ENCODE measurements at regions not wholly inside any gene's neighbourhood (a gene's known extent, or its start where the extent isn't known, plus 50 kb on each side); places are given as distances from the start of the nearest gene placed in this dataset.

GRCh38 chr6:163721922-163722692 is 307.6 kb downstream of the QKI start:
- Histone ChIP-seq H3K9ac (ENCODE audit: low read length) (no peak overlapping the region), H3K79me2 (ENCODE audit: insufficient read depth, low read length) (no peaks in the 10 kb centered on the region), H2AFZ (ENCODE audit: low read depth, low read length, poor library complexity, severe bottlenecking) (no peak overlapping the region), H3K4me3 (replicated peaks in 1 of 2; ENCODE audit: low read depth in 1 of 2, low read length in 2 of 2) (no peak overlapping the region), H3K27me3 (ENCODE audit: insufficient read depth, low read length) (no peaks in the 10 kb centered on the region), H3K4me1 (ENCODE audit: control insufficient read depth in 1 of 2, insufficient read depth in 2 of 2, low read length in 2 of 2) (no peaks in the 10 kb centered on the region), H3K9me3 (ENCODE audit: control insufficient read depth in 1 of 2, insufficient read depth in 1 of 2, low read depth in 1 of 2, low read length in 2 of 2) (no peaks in the 10 kb centered on the region; a peak in 1 of 4 replicates), H3K27ac (ENCODE audit: low read depth, low read length) (no peak overlapping the region), H3K9me2 (ENCODE audit: insufficient read depth) (no peaks in the 10 kb centered on the region), H3K36me3 (ENCODE audit: control insufficient read depth in 1 of 2, insufficient read depth in 2 of 2, low read length in 2 of 2) (no peaks in the 10 kb centered on the region), H4K20me1 (ENCODE audit: insufficient read depth) (no peaks in the 10 kb centered on the region), H3K4me2 (ENCODE audit: low read length) (no peak overlapping the region)
- POLR2A ChIA-PET = no interaction called here
- no TSS peak for BruUV-seq (replicated peaks)
- DNase-seq (ENCODE audit: low read depth, low spot score) = no peak
- intact Hi-C loops (cut with micrococcal nuclease) = no loop called here
- ATAC-seq = no peak
- CTCF ChIA-PET = no interaction called here
- RAD21 ChIA-PET (ENCODE audit: low non-redundant PET in 1 of 2, low total read pairs in 2 of 2, uncharacterized antibody in 2 of 2, unreplicated experiment in 2 of 2) = no interaction called here
- TF ChIP-seq EGR1 (IDR thresholded peaks at IDR 0.05; ENCODE audit: low read depth) (no peak), FOSL1 (IDR thresholded peaks at IDR 0.05; ENCODE audit: low read depth) (no peak), CBX3 (IDR thresholded peaks at IDR 0.05; ENCODE audit: low read depth) (no peak), EZH2phosphoT487 (IDR thresholded peaks at IDR 0.05; ENCODE audit: borderline replicate concordance) (no peak)

DNA sequence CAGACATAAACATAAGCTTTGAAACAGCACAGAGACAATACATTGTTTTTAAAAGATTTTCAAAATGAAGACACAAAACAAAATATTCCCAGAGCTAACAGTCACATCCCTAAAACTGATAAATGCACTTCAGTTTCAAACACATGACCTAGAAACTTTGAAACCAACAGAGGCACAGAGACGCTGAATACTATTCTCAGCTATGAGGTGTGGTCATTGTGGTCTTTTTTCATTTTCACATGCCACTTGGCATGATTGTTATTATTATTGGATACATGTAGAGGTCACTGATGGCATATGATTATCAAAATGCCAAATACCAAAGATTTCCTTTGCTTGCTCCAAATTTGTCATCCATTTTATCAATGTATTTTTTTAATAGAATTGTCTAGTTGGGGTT is 306.9 kb downstream of the QKI start:
- Histone ChIP-seq H3K27me3 (ENCODE audit: insufficient read depth, low read length) (no peaks in the 10 kb centered on the region), H3K9me2 (ENCODE audit: insufficient read depth) (no peaks in the 10 kb centered on the region), H3K36me3 (ENCODE audit: control insufficient read depth in 1 of 2, insufficient read depth in 2 of 2, low read length in 2 of 2) (no peaks in the 10 kb centered on the region), H3K4me1 (ENCODE audit: control insufficient read depth in 1 of 2, insufficient read depth in 2 of 2, low read length in 2 of 2) (no peaks in the 10 kb centered on the region), H3K9me3 (ENCODE audit: control insufficient read depth in 1 of 2, insufficient read depth in 1 of 2, low read depth in 1 of 2, low read length in 2 of 2) (no peaks in the 10 kb centered on the region; a peak in 1 of 4 replicates), H3K4me2 (ENCODE audit: low read length) (no peak overlapping the region), H3K9ac (ENCODE audit: low read length) (no peak overlapping the region), H3K4me3 (replicated peaks in 1 of 2; ENCODE audit: low read depth in 1 of 2, low read length in 2 of 2) (no peak overlapping the region), H3K79me2 (ENCODE audit: insufficient read depth, low read length) (no peaks in the 10 kb centered on the region), H4K20me1 (ENCODE audit: insufficient read depth) (no peaks in the 10 kb centered on the region), H3K27ac (ENCODE audit: low read depth, low read length) (no peak overlapping the region), H2AFZ (ENCODE audit: low read depth, low read length, poor library complexity, severe bottlenecking) (no peak overlapping the region)
- ChIA-PET RAD21 (ENCODE audit: low non-redundant PET in 1 of 2, low total read pairs in 2 of 2, uncharacterized antibody in 2 of 2, unreplicated experiment in 2 of 2) (no interaction called here), CTCF (no interaction called here), POLR2A (no interaction called here)
- no TSS peak for BruUV-seq (replicated peaks)
- ATAC-seq (no peak), DNase-seq (ENCODE audit: low read depth, low spot score) (no peak)
- intact Hi-C loops (cut with micrococcal nuclease) = no loop called here
- TF ChIP-seq JUND (IDR thresholded peaks at IDR 0.05) (no peak), ZNF274 (IDR thresholded peaks at IDR 0.05; ENCODE audit: low read depth, low read length) (no peak), EZH2phosphoT487 (IDR thresholded peaks at IDR 0.05; ENCODE audit: borderline replicate concordance) (no peak)
